GM20000 (cell line): ENCODE measurements at regions not wholly inside any gene's neighbourhood (a gene's known extent, or its start where the extent isn't known, plus 50 kb on each side); places are given as distances from the start of the nearest gene placed in this dataset.

Experiments
- DNase-seq: peaks from one replicate; pipeline ENCODE4 v3.0.0; 2012; ENCODE audit warnings: low spot score
- CTCF ChIP-seq: IDR thresholded peaks from 2 replicates; pipeline ENCODE4 v1.5.1; 2012; ENCODE audit warnings: mild to moderate bottlenecking, control low read depth; ENCODE audit errors: extremely low read depth, missing control alignments

DNA sequence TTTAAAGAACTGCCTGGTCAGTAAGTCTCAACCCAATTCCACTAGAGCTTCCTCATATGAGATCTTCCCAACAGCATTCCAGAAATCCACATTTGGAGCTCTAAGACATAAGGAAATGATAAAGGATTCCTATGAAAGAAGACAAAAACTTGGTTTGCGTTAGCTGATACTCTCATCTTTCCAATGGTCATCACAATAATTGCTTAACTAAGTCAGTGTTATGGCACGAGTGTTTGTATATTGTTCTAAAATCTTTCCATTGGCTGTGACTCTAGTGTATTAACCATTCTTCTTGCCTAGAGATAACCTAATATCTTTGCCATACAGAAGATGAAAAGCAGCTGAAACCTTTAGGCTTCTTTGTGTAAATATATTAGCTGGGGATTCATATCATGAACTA is 289.0 kb downstream of the SNX13 start:
- no peak for DNase-seq
- no peak for TF ChIP-seq CTCF

DNA sequence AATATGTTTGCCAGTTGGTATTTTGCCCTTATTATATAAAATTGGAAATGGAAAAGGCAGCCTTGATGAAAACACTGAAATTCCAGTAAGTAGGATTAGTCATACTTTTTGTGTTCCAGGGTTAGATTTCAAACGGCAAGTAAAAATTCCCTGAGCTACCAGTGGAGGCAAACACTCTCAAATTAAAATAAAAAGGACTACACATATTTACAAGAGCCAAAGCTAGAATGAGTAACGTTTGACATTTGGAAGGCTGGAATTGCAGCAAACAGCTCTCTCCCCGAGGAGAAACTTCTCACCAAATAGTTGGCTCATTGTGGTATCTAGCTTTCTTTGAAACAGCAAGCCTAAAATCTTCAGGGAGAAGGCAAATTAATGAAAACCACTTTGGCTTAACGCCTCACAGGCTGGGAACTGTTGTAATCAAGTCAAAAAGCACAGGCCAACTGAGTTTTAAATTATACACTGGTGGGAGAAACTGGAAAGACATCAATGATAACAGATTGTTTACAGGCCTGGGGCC is 288.4 kb downstream of the SNX13 start:
- TF ChIP-seq CTCF = no peak
- DNase-seq = no peak

- no peak for DNase-seq
- TF ChIP-seq CTCF = no peak
These were observed 285.4 kb downstream of the SNX13 start for GRCh38 chr7:17654940-17655339.

DNA sequence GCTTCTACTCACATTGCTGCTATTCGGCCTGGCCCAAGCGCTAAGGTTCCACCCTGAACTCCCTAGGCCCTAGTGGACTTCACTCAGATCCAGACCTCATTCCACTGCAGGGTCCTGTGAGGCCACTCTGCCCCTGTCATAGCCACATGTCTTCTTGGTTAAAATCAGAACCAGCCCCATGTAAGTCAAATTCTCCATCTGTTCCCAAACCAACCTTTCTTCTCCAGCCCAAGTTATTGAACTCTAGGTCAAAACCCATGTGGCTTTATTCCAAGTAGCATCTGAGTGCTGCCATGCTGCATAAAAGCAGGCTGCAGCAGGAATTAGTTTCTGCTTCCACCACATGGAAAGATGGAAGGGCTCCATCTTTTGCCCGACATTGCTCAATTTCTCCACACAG is 281.2 kb downstream of the SNX13 start:
- no peak for TF ChIP-seq CTCF
- no peak for DNase-seq

GRCh38 chr7:17660116-17660515 is 280.2 kb downstream of the SNX13 start:
- no peak for TF ChIP-seq CTCF
- no peak for DNase-seq

- no peak for TF ChIP-seq CTCF
- no peak for DNase-seq
These were observed 278.2 kb downstream of the SNX13 start for GRCh38 chr7:17661982-17662585.

- no peak for TF ChIP-seq CTCF
- DNase-seq = no peak
These were observed 277.1 kb downstream of the SNX13 start for GRCh38 chr7:17663061-17663675.
